KMS-11 (cell line): ENCODE measurements at regions not wholly inside any gene's neighbourhood (a gene's known extent, or its start where the extent isn't known, plus 50 kb on each side); places are given as distances from the start of the nearest gene placed in this dataset.

Experiments
- H2AFZ ChIP-seq: fragments of 200-600 bp; sonication (generic); 2 replicates; pipeline ENCODE4 v1.6.1; 2016; ENCODE audit warnings: antibody characterized with exemption, mixed run types, low read depth
- H3K27ac ChIP-seq: fragments of 200-600 bp; sonication (generic); 2 replicates; pipeline ENCODE4 v1.6.1; 2016; ENCODE audit warnings: mild to moderate bottlenecking, mixed run types
- H3K27me3 ChIP-seq: fragments of 200-600 bp; sonication (generic); 2 replicates; pipeline ENCODE4 v1.6.1; 2017; ENCODE audit warnings: mild to moderate bottlenecking, low read depth, mixed run types, moderate library complexity; ENCODE audit not compliant: insufficient read depth
- H3K36me3 ChIP-seq: fragments of 200-600 bp; sonication (generic); 2 replicates; pipeline ENCODE4 v1.6.1; 2017; ENCODE audit warnings: mild to moderate bottlenecking, mixed run types; ENCODE audit not compliant: insufficient read depth
- H3K4me1 ChIP-seq: fragments of 200-600 bp; sonication (generic); 2 replicates; pipeline ENCODE4 v1.6.1; 2016; ENCODE audit warnings: mild to moderate bottlenecking, low read depth, mixed run types; ENCODE audit not compliant: poor library complexity, severe bottlenecking
- H3K4me2 ChIP-seq: fragments of 200-600 bp; sonication (generic); 2 replicates; pipeline ENCODE4 v1.7.0; 2016; ENCODE audit warnings: mild to moderate bottlenecking, mixed run types
- H3K4me3 ChIP-seq: fragments of 200-600 bp; sonication (generic); IDR thresholded peaks from 2 replicates; pipeline ENCODE4 v1.6.1; 2017; ENCODE audit warnings: low read depth, low read length, mixed read lengths; ENCODE audit not compliant: insufficient read depth
- H3K79me2 ChIP-seq: fragments of 200-600 bp; sonication (generic); 2 replicates; pipeline ENCODE4 v1.6.1; 2016; ENCODE audit warnings: low read depth, mixed run types; ENCODE audit not compliant: insufficient read depth
- H3K9ac ChIP-seq: fragments of 200-600 bp; sonication (generic); 2 replicates; pipeline ENCODE4 v1.6.1; 2016; ENCODE audit warnings: mild to moderate bottlenecking, mixed run types
- H4K20me1 ChIP-seq: fragments of 200-600 bp; sonication (generic); 2 replicates; pipeline ENCODE4 v1.6.1; 2016; ENCODE audit warnings: mild to moderate bottlenecking, mixed run types; ENCODE audit not compliant: insufficient read depth
- TF ChIP-seq, protein P1 (sequence below): fragments of 200-600 bp; sonication (generic); conservative IDR thresholded peaks from 2 replicates; pipeline ENCODE4 v1.6.1; 2017; ENCODE audit warnings: low read depth, mild to moderate bottlenecking, antibody characterized with exemption, low read length, moderate library complexity, mixed read lengths

DNA sequence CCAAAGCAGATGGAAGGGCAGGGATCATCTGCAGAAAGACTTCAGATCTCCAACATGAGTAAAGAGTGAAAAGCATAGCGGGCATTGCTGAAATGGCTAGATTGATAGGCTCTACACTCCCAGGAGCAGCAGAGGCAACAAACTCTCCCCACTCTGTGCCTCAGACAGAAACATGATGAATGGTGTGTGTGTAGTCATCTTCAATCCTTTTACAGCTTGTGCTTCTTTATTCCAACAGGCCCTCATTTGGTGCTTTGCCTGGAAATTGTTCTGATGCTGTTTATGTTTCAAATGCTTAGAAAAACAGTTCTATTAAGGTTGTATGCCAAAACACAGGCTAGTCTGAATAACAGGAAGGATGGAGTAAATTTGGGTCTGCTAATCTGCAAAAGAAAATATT is 176.2 kb downstream of the DMRTA1 start:
- H3K27ac ChIP-seq = no peak overlapping the region
- no peaks in the 10 kb centered on the region for H3K36me3 ChIP-seq
- no peak overlapping the region for H3K4me3 ChIP-seq
- no peak overlapping the region for H2AFZ ChIP-seq
- TF ChIP-seq, protein P1, sequence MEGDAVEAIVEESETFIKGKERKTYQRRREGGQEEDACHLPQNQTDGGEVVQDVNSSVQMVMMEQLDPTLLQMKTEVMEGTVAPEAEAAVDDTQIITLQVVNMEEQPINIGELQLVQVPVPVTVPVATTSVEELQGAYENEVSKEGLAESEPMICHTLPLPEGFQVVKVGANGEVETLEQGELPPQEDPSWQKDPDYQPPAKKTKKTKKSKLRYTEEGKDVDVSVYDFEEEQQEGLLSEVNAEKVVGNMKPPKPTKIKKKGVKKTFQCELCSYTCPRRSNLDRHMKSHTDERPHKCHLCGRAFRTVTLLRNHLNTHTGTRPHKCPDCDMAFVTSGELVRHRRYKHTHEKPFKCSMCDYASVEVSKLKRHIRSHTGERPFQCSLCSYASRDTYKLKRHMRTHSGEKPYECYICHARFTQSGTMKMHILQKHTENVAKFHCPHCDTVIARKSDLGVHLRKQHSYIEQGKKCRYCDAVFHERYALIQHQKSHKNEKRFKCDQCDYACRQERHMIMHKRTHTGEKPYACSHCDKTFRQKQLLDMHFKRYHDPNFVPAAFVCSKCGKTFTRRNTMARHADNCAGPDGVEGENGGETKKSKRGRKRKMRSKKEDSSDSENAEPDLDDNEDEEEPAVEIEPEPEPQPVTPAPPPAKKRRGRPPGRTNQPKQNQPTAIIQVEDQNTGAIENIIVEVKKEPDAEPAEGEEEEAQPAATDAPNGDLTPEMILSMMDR = no peak
- H3K9ac ChIP-seq = no peak overlapping the region
- no peaks in the 10 kb centered on the region for H3K79me2 ChIP-seq
- no peaks in the 10 kb centered on the region for H3K27me3 ChIP-seq
- no peaks in the 10 kb centered on the region for H4K20me1 ChIP-seq
- no peaks in the 10 kb centered on the region for H3K4me1 ChIP-seq
- H3K4me2 ChIP-seq = no peak overlapping the region

DNA sequence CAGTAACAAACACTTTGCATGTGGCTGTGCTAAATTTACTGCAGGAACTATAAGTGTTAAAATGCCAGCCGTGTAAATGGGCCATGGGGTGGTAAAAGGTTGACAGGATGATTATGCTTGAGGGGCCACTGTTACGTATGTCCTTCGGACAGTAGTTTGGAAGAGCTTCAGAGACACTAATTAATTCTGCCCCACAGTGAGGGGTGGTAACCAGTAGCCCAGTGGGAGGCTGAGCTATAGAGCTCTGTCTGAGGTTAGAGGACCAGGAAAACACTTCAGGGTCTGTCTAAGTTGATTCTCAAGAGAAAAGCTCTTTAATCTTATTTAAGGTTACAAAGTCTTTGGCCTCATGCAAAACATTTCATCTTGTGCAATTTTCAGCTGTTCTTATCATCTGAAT is 176.6 kb downstream of the DMRTA1 start:
- no peak overlapping the region for H2AFZ ChIP-seq
- H3K4me2 ChIP-seq = no peak overlapping the region
- H3K36me3 ChIP-seq = no peaks in the 10 kb centered on the region
- no peaks in the 10 kb centered on the region for H3K27me3 ChIP-seq
- H3K79me2 ChIP-seq = no peaks in the 10 kb centered on the region
- no peak overlapping the region for H3K27ac ChIP-seq
- no peak overlapping the region for H3K9ac ChIP-seq
- H3K4me3 ChIP-seq = no peak overlapping the region
- H4K20me1 ChIP-seq = no peaks in the 10 kb centered on the region
- TF ChIP-seq, protein P1 = no peak
- no peaks in the 10 kb centered on the region for H3K4me1 ChIP-seq

GRCh38 chr9:22625540-22625939 is 178.9 kb downstream of the DMRTA1 start:
- Histone ChIP-seq H3K79me2 (no peaks in the 10 kb centered on the region), H3K36me3 (no peaks in the 10 kb centered on the region; the same call in 1 of the 2 replicates), H3K27me3 (no peaks in the 10 kb centered on the region), H3K4me3 (no peak overlapping the region), H3K9ac (no peak overlapping the region), H3K4me2 (no peak overlapping the region), H3K27ac (no peak overlapping the region), H3K4me1 (no peaks in the 10 kb centered on the region), H4K20me1 (no peaks in the 10 kb centered on the region), H2AFZ (no peak overlapping the region)
- TF ChIP-seq, protein P1 = no peak

GRCh38 chr9:22643541-22643940 is 196.9 kb downstream of the DMRTA1 start:
- no peak overlapping the region for H3K27ac ChIP-seq
- H3K36me3 ChIP-seq = no peaks in the 10 kb centered on the region
- no peak overlapping the region for H2AFZ ChIP-seq
- H3K79me2 ChIP-seq = no peaks in the 10 kb centered on the region
- TF ChIP-seq, protein P1 = no peak
- no peak overlapping the region for H3K9ac ChIP-seq
- no peaks in the 10 kb centered on the region for H3K4me1 ChIP-seq
- H3K4me3 ChIP-seq = no peak overlapping the region
- H3K4me2 ChIP-seq = no peak overlapping the region
- no peaks in the 10 kb centered on the region for H4K20me1 ChIP-seq
- no peaks in the 10 kb centered on the region for H3K27me3 ChIP-seq

- H3K36me3 ChIP-seq = no peaks in the 10 kb centered on the region
- H2AFZ ChIP-seq = no peak overlapping the region
- TF ChIP-seq, protein P1 = no peak
- H4K20me1 ChIP-seq = no peaks in the 10 kb centered on the region
- H3K9ac ChIP-seq = no peak overlapping the region
- no peaks in the 10 kb centered on the region for H3K79me2 ChIP-seq
- no peak overlapping the region for H3K27ac ChIP-seq
- no peaks in the 10 kb centered on the region for H3K4me1 ChIP-seq
- no peak overlapping the region for H3K4me3 ChIP-seq
- no peak overlapping the region for H3K4me2 ChIP-seq
- H3K27me3 ChIP-seq = no peaks in the 10 kb centered on the region
Observed at GRCh38 chr9:22645893-22646292, 199.3 kb downstream of the DMRTA1 start.
